H1 (cell line): ENCODE measurements at regions not wholly inside any gene's neighbourhood (a gene's known extent, or its start where the extent isn't known, plus 50 kb on each side); places are given as distances from the start of the nearest gene placed in this dataset.

Source experiments
- CTCF ChIP-seq, 3 experiments: IDR thresholded peaks; 1 replicate in 2 of 3; 2 replicates in 1 of 3; pipeline versions ENCODE4 v1.5.1 to v1.6.1; 2011; ENCODE audit warnings: low read length in 3 of 3, mild to moderate bottlenecking in 3 of 3, inconsistent platforms in 2 of 3, low read depth in 1 of 3, moderate library complexity in 1 of 3; ENCODE audit not compliant: insufficient read depth in 1 of 3; ENCODE audit errors: control extremely low read depth in 1 of 3
- MAX ChIP-seq: IDR thresholded peaks from 2 replicates; pipeline ENCODE4 v1.6.1; 2012; ENCODE audit warnings: inconsistent platforms
- POU5F1 ChIP-seq: IDR thresholded peaks from 2 replicates; pipeline ENCODE4 v1.6.1; 2011; ENCODE audit warnings: low read depth, mild to moderate bottlenecking, low read length, moderate library complexity
- SIX5 ChIP-seq: IDR thresholded peaks from 2 replicates; pipeline ENCODE4 v1.6.1; 2011; ENCODE audit warnings: mild to moderate bottlenecking, low read depth, low read length

GRCh38 chr12:124422570-124423523 is 128.0 kb downstream of the RFLNA start:
- TF ChIP-seq CTCF (IDR thresholded peaks at IDR 0.05; ENCODE audit: control extremely low read depth in 1 of 3, insufficient read depth in 1 of 3, low read depth in 1 of 3, low read length in 3 of 3) (no peak), SIX5 (no peak), MAX (no peak), POU5F1 (no peak)
